GM10248 (cell line): ENCODE measurements at regions not wholly inside any gene's neighbourhood (a gene's known extent, or its start where the extent isn't known, plus 50 kb on each side); places are given as distances from the start of the nearest gene placed in this dataset.

ENCODE experiments used
- CTCF ChIA-PET: fragments of 300-600 bp; sonication (Branson Sonifier 250); formaldehyde crosslinking; extraction: SDS; loops from one replicate; lab custom pipeline; 2021; ENCODE audit warnings: antibody characterized with exemption; lab: Yijun Ruan, JAX
- POLR2A ChIA-PET: fragments of 350-650 bp; sonication (Branson Sonifier 250); formaldehyde crosslinking; extraction: SDS; loops from one replicate; lab custom pipeline; 2020; ENCODE audit warnings: antibody characterized with exemption; lab: Yijun Ruan, JAX
- DNase-seq: peaks from one replicate; pipeline ENCODE4 v3.0.0; 2012; ENCODE audit errors: extremely low spot score
- CTCF ChIP-seq: IDR thresholded peaks from 2 replicates; pipeline ENCODE4 v1.5.1; 2012; ENCODE audit warnings: mild to moderate bottlenecking, low read depth; ENCODE audit errors: extremely low read depth, missing control alignments, control extremely low read depth

GRCh38 chr2:206855585-206856433, 83.5 kb upstream of the CPO start:
- TF ChIP-seq CTCF = no peak
- POLR2A ChIA-PET = no interaction called here
- no peak for DNase-seq
- CTCF ChIA-PET = interaction anchor here (1.4 kb wide), 1 partner anchor 9 kb away, joined by 3 read pairs; no protein-coding TSS in a partner anchor

GRCh38 chr2:206856513-206856912, 82.8 kb upstream of the CPO start:
- CTCF ChIA-PET = no interaction called here
- no peak for DNase-seq
- TF ChIP-seq CTCF = no peak

GRCh38 chr2:206858687-206859329, 80.5 kb upstream of the CPO start:
- ChIA-PET POLR2A (no interaction called here), CTCF (no interaction called here)
- no peak for DNase-seq
- TF ChIP-seq CTCF = no peak

More at GRCh38 chr2:206856513-206856912, 82.8 kb upstream of the CPO start:
- POLR2A ChIA-PET = no interaction called here

DNA sequence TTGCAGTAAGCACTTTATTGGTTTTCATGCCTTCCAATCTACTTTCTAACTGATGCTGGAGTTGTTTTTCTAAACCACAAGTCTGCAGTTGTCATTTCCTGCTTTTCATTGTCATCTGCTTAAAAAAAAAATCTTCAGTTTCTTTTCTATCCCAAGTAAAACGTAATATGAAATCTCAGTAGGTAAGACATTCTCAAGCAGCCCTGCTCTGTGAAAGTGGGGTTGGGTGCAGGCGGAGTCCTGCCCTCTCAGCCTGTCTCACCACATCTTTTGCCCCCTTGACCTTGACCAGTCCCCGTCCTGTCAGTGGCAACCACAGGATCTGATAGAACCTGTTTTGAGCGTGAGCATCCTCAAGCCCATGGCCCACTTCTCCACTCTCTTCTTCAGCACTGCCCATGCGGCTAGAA, 80.0 kb upstream of the CPO start:
- no peak for TF ChIP-seq CTCF
- ChIA-PET CTCF (no interaction called here), POLR2A (no interaction called here)
- DNase-seq = no peak

GRCh38 chr2:206863196-206863595, 76.1 kb upstream of the CPO start:
- ChIA-PET CTCF (no interaction called here), POLR2A (no interaction called here)
- TF ChIP-seq CTCF = no peak
- DNase-seq = no peak

- POLR2A ChIA-PET = no interaction called here
- CTCF ChIA-PET = no interaction called here
- no peak for TF ChIP-seq CTCF
- DNase-seq = no peak
Observed at GRCh38 chr2:206863716-206864115, 75.6 kb upstream of the CPO start.
